Ovary (tissue), 7 donors: ENCODE measurements at regions not wholly inside any gene's neighbourhood (a gene's known extent, or its start where the extent isn't known, plus 50 kb on each side); places are given as distances from the start of the nearest gene placed in this dataset.

Source experiments
- DNase-seq, 5 donors: peaks; one replicate each; pipeline ENCODE4 v3.0.0-alpha.2; 2019 to 2020
- H3K27ac ChIP-seq, 2 donors: fragments of 200-600 bp; one replicate each; pipeline versions ENCODE4 v1.5.1 to v1.8.0; 2019 to 2022
- H3K27me3 ChIP-seq: fragments of 200-600 bp; one replicate; pipeline ENCODE4 v1.8.0; 2022
- H3K36me3 ChIP-seq: fragments of 200-600 bp; sonication (generic); one replicate; pipeline ENCODE4 v1.5.1; 2019
- H3K4me1 ChIP-seq: one replicate; pipeline ENCODE4 v1.8.1; 2013; ENCODE audit warnings: mild to moderate bottlenecking, moderate library complexity; ENCODE audit not compliant: insufficient read depth
- H3K4me3 ChIP-seq: fragments of 200-600 bp; sonication (generic); one replicate; pipeline ENCODE4 v1.5.1; 2017
- H3K9me3 ChIP-seq, 2 donors: fragments of 200-600 bp in 1 of 2; sonication (generic) in 1 of 2; one replicate each; pipeline versions ENCODE4 v1.5.1 to v1.8.1; 2013 to 2019; ENCODE audit warnings: mild to moderate bottlenecking in 1 of 2, moderate library complexity in 1 of 2
- EP300 ChIP-seq: sonication (generic); formaldehyde crosslinking; IDR thresholded peaks from one replicate; pipeline ENCODE4 v1.6.1; 2017; ENCODE audit warnings: antibody characterized with exemption
- POLR2A ChIP-seq: fragments of 450-650 bp; IDR thresholded peaks from one replicate; pipeline ENCODE4 v1.6.1; 2017; ENCODE audit warnings: antibody characterized with exemption, mild to moderate bottlenecking, moderate library complexity
- WGBS, 3 donors: extraction: QIAGEN DNeasy Blood & Tissue Kit in 1 of 3; methylation state at CpG; one replicate each; pipeline versions ENCODE4 v1.1.5 to v1.1.7; 2013 to 2017; 5-methylcytosine and 5-hydroxymethylcytosine counted together
- intact Hi-C, 4 donors: fragments of 100-400 bp; cut with DNase I; formaldehyde crosslinking; loops; one replicate each; pipeline versions ENCODE4 v1.11.0 to v1.15.1; 2022 to 2023
- TF ChIP-seq, protein P1 (sequence below), 3 donors: fragments of 450-650 bp in 2 of 3; fragments of 200-600 bp in 1 of 3; IDR thresholded peaks; one replicate each; pipeline versions ENCODE4 v1.5.1 to v1.8.0; 2016 to 2022; ENCODE audit warnings: antibody characterized with exemption in 3 of 3, mild to moderate bottlenecking in 1 of 3
- donor health status: DM: no; HTN: no; CAD: no; lungs with moderate emphysema.
- donor health status: DM: no; HTN: no; CAD: no.
- donor health status: Bipolar disorder and iron deficiency.
- donor health status: DM: no; HTN: no; CAD: no.
- donor health status: DM: yes; HTN: yes; CAD: no.

DNA sequence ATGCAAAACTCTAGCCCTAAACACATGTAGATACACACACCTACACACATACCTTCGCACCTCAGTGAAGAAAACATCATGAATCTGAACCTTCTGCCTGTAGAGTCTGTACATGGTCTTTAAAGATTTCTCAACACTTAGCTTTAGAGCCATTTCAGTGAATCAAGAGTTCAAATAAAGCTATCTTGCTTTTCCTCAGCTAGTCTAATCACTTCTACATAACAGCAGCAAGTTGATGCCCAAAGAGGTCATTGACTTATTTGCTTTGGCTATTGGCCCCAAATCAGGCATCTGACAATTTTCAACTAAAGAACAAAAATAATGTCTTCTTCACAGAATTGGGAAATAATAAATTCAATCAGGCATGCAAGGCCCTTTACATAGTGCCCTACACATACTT is 127.9 kb upstream of the SGCD start:
- intact Hi-C loops = no loop called here
- WGBS, 3 donors = 95 to 100% (median 96%) methylated on average over 1 of the region's 1 CpG
- DNase-seq = no peak
- no peaks in the 10 kb centered on the region for H3K36me3 ChIP-seq
- H3K9me3 ChIP-seq = no peaks in the 10 kb centered on the region
- H3K27ac ChIP-seq = no peak overlapping the region
- no peaks in the 10 kb centered on the region for H3K4me1 ChIP-seq
- no peaks in the 10 kb centered on the region for H3K27me3 ChIP-seq
- TF ChIP-seq EP300 = no peak
- TF ChIP-seq, protein P1, sequence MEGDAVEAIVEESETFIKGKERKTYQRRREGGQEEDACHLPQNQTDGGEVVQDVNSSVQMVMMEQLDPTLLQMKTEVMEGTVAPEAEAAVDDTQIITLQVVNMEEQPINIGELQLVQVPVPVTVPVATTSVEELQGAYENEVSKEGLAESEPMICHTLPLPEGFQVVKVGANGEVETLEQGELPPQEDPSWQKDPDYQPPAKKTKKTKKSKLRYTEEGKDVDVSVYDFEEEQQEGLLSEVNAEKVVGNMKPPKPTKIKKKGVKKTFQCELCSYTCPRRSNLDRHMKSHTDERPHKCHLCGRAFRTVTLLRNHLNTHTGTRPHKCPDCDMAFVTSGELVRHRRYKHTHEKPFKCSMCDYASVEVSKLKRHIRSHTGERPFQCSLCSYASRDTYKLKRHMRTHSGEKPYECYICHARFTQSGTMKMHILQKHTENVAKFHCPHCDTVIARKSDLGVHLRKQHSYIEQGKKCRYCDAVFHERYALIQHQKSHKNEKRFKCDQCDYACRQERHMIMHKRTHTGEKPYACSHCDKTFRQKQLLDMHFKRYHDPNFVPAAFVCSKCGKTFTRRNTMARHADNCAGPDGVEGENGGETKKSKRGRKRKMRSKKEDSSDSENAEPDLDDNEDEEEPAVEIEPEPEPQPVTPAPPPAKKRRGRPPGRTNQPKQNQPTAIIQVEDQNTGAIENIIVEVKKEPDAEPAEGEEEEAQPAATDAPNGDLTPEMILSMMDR (IDR thresholded peaks at IDR 0.05) = no peak
- TF ChIP-seq POLR2A = no peak
- no peak overlapping the region for H3K4me3 ChIP-seq

DNA sequence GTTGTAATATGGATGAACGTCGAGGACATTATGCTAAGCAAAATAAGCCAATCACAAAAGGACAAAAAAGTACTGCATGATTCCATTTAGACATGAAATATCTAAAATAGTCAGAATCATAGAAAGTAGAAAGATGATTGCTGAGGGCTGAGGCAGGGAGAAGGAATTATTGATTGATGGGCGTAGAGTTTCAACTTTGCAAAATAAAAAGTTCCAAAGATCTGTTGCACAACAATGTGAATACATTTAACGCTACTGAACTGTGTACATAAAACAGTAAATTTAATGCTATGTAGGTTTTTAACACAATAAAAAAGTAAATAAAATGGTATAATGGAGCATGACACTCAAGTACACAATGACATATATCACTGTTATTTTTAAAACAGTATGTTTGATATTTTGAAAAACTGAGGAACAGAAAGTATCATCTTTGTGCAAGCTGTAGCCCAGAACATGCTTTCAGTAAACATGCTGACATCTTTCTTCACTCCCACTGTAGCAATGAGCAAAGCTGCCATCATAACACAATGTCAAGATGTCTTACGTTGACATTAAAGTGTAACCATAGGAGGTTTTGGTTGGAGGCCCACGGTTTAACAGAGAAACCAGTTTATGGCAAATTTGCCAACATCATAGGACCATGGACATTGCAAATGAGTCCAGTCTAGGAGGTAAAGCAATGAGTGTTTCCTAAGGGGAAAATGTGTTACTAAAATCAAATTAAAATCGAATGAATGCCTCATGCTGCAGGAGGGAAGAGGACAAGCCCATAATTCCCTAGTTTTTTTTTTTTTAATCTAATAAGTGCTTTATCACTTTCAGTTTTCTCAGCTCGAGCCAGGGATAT is 125.8 kb upstream of the SGCD start:
- no peak overlapping the region for H3K27ac ChIP-seq
- no peaks in the 10 kb centered on the region for H3K9me3 ChIP-seq
- intact Hi-C loops = loop anchor here in 1 of 4 donors (10.0 kb wide), 1 partner anchor 756 kb away; no protein-coding TSS in a partner anchor

DNA sequence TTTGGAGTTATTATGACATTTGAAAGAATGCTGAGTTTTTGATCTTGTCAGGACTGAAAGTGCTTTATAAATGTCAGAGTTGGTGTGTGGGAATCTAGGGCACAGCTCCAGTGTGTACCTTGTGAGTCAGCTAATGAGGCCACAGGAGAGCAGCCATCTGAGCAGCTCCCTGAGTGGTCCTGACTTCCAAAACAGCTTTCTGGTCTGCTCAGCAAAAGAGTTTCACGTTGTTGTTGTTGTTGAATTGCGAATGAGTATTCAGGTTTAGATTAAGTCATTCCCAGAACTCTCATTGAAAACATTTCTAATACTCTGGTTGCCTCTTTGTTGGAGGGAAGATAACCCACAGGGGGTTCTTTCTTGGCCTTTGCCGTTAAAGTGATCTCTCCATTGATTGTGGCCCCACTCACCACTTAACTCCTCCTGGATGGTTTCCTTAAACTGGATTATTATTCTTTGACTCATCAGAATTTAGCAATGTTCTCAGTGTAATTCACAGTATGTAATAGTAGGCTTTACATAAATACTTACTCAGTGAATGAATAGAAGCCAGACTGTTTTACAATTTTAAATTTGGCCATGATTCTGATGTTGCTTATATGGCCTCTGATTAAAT is 125.1 kb upstream of the SGCD start:
- Histone ChIP-seq H3K27me3 (no peaks in the 10 kb centered on the region), H3K27ac (no peak overlapping the region), H3K36me3 (no peaks in the 10 kb centered on the region), H3K9me3 (no peaks in the 10 kb centered on the region), H3K4me3 (no peak overlapping the region), H3K4me1 (no peaks in the 10 kb centered on the region)
- DNase-seq = no peak
- intact Hi-C loops = loop anchor here in 1 of 4 donors (10.0 kb wide), 1 partner anchor 757 kb away; no protein-coding TSS in a partner anchor
- TF ChIP-seq EP300 = no peak
- no peak for TF ChIP-seq POLR2A
- TF ChIP-seq, protein P1 (IDR thresholded peaks at IDR 0.05) = no peak
- 23 to 36% (median 28%) methylated on average over 3 of the region's 3 CpGs for WGBS, 3 donors

More for the DNA sequence above, 125.8 kb upstream of the SGCD start:
- WGBS, 3 donors = 68 to 73% (median 70%) methylated on average over 8 of the region's 8 CpGs
- no peaks in the 10 kb centered on the region for H3K4me1 ChIP-seq
- no peaks in the 10 kb centered on the region for H3K27me3 ChIP-seq
- H3K36me3 ChIP-seq = no peaks in the 10 kb centered on the region
- H3K4me3 ChIP-seq = no peak overlapping the region
- TF ChIP-seq EP300 (no peak), POLR2A (no peak)
- TF ChIP-seq, protein P1 (IDR thresholded peaks at IDR 0.05) = no peak
- no peak for DNase-seq

DNA sequence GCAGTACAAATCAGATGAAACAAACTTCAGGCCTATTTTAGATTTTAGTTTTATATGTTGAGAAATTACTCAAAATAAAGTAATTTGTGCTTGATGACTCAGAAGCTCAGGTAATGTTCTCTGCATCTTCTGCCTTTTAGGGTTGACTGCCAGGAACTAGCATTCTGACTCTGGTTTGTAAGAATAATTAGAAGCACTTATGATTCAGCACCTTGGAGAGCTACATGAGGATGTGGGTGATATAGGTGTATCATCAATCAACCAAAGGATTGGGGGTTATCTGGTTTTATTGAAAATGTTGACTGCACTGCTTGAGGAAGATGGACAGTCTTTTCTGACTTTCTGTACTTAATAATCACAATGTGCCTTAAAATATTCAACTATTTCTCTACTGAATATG is 118.7 kb upstream of the SGCD start:
- no peaks in the 10 kb centered on the region for H3K9me3 ChIP-seq
- no peak overlapping the region for H3K27ac ChIP-seq
- intact Hi-C loops = loop anchor here in 1 of 4 donors (10.0 kb wide), 1 partner anchor 763 kb away; no protein-coding TSS in a partner anchor
- H3K4me3 ChIP-seq = no peak overlapping the region
- no peaks in the 10 kb centered on the region for H3K27me3 ChIP-seq
- no peak for DNase-seq
- no peaks in the 10 kb centered on the region for H3K4me1 ChIP-seq
- no peaks in the 10 kb centered on the region for H3K36me3 ChIP-seq
- TF ChIP-seq POLR2A (no peak), EP300 (no peak)
- TF ChIP-seq, protein P1 (IDR thresholded peaks at IDR 0.05) = no peak
